GM15510 (cell line): ENCODE measurements at regions not wholly inside any gene's neighbourhood (a gene's known extent, or its start where the extent isn't known, plus 50 kb on each side); places are given as distances from the start of the nearest gene placed in this dataset.

Experiments used
- POLR2A ChIP-seq: IDR thresholded peaks from 3 replicates; pipeline ENCODE4 v1.6.1; 2011; ENCODE audit warnings: borderline replicate concordance; ENCODE audit not compliant: insufficient read length; ENCODE audit errors: extremely low read depth

DNA sequence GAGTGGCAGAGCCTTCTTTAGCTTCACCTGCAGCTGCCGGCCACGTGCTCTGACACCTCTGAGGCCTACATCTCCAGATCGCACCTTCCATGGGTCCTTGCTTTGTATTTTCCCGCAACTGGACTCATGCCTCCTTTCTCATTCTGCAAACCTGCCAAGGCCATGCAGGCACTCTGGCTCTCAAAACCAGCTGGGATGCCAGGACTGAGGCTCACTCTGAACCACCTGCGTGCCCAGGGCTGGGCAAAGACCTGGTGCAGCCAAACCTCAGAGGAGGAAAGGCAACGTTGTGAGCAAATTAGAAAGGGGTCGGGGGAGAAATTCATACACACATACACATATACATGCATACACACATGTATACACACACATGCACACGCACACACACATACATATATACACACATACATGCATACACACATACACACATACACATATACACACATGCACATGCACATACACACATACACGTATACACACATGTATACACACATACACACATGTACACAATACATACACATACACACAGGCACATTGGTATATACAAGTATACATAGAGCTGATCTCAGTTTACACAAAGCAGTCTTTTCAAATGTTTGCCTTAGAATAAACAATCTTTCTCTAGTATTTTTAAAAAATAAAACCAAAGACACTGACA is 125.2 kb downstream of the RTP5 start:
- TF ChIP-seq POLR2A = no peak

DNA sequence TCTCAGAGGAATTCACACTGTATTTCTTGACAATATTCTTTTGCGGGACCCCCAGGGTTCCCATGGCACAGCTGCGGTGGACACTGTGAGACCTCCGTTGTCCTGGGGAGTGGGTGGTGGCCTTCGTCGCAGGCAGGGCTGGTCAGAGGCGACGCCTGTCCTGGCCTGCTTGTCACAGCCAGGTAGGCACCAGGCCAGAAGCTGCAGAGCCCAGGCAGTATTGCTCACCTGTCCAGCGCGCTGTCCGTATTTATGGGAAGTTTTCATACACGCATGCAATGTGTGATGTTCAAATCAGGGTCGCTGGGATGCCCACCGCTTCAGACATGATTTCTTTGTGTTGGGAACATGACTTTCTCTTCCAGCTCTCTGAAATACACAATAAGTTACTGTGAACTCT is 126.6 kb downstream of the RTP5 start:
- no peak for TF ChIP-seq POLR2A

DNA sequence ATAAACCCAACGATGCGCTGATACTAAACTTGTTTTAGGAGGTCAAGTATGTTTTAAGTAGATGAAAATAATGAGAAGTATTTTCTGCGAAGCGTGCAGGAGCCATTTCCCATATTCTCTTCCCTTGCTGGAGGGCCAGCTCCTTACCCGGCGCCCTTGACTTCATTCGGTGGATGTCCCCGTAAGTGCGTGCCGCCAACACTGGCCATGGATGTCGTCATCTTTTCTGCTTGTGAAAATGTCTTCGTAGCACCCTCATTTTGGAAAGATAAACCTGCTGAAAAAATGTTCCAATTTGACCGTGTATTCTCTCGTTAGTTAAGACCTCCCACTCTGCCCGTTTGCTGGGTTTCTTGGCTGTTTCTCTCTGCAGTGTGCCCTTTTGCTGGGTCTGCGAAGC is 127.5 kb downstream of the RTP5 start:
- TF ChIP-seq POLR2A = no peak

DNA sequence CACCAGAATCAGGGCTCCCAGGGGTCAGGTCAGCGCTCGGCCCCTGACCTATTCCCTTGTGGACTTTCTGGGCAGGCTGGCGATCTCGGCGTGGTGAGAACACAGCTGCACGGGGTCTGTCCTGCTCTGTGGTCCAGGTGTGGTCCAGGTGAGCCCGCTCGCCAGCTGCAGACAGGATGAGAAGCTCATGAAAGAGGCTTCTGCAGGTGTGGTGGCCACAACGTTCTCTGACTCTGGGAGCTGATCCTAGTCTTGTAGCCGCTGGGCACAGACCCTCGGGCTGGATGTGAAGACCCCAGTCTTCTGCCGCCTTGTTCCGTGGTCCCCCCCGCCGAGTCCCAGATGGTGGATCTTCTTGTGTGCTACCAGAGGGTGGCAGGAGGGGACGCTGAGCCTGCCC is 129.7 kb downstream of the RTP5 start:
- TF ChIP-seq POLR2A = no peak

DNA sequence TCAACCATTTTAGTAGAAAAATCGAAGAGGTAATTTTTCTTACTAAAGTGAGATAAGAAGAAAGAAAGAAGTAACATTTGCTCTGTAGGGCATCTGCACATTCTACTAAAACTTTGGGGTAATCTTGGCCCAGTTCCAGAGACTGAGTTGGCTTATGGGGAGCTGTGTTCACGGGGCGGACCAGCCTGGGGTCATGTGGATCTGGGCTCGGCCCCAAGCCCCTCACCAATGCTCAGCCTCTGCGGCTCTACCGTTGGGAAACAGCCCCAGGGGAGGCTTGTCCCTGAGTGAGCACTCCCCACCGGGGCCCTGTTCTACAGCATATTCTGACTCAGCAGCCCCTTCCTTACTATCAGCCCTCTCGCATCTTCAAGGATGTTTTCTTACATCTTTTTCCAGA is 132.3 kb downstream of the RTP5 start:
- no peak for TF ChIP-seq POLR2A

DNA sequence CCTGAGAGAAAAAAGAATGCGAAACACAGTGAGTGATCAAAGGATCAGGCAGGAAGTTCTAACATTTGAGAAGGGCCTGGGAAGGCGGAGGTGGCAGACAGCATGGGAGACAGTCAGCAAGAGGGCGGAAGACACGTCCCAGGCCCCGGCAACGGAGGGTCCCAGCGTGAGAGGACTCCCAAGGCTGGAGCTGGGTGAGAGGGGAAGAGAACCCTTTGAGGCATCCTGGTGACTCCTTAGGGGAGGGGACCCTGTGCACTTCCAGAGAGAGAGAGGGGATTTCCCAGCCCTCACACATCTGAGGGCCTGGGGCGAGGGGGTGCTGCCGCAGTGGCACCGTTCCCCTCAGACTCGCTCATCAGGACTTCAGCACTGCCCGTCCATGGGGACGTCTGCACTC is 133.4 kb downstream of the RTP5 start:
- no peak for TF ChIP-seq POLR2A

DNA sequence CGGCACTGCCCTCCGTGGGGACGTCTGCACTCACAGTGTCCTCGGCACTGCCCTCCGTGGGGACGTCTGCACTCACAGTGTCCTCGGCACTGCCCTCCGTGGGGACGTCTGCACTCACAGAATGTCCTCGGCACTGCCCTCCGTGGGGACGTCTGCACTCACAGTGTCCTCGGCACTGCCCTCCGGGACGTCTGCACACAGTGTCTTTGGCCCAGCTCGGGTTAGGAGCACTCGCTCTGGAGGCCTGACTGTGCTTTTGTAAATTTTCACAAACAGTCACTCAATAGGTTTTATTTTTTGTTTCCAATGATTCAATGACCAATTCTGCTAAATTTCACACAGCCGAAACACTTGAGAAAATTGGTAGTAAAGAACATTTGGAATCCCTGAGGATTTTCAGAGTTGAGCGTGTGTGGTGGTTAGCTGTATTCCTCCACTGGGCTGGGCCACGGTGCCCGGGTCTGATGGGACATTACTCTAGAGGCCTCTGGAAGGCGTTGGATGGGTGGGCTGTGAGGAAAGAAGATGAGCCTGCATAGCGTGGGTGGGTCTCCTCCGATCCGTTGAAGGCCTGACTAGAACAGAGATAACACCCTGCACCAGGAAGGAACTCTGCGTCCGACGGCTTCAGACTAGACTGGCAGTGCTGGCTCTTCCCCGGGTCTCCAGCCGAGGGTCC is 134.8 kb downstream of the RTP5 start:
- TF ChIP-seq POLR2A = no peak

DNA sequence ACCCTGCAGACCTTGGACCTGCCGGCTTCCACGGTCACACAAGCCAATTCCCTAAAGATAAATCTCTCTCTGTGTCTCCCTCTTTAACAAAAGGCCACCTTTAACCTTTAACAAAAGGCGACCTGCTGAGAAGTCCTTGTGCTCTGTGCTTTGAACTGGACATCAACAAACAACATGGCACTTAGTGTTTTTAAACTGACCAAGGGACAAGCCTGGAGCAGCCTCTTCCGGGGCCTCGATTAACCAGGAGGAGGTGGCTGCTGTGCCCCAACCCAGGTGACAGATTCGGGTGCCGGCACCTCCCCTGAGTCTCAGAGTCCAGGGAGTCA is 135.3 kb downstream of the RTP5 start:
- no peak for TF ChIP-seq POLR2A

DNA sequence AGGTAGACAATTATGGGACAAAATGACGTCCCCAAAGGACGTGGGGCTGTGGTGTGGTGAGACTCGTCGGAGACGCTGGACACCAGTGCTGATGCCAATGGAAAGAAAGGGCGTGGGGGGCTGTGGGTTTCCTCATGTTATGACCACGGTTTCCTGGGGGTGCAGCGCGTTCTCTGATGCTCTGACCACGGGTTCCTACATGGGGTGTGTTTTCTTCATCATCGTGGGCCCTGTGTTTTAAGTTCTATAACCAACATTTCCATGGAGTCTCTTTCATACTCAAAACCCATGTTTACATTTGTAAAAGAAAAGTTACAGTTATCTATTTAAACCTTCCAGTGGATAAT is 141.6 kb downstream of the RTP5 start:
- no peak for TF ChIP-seq POLR2A

DNA sequence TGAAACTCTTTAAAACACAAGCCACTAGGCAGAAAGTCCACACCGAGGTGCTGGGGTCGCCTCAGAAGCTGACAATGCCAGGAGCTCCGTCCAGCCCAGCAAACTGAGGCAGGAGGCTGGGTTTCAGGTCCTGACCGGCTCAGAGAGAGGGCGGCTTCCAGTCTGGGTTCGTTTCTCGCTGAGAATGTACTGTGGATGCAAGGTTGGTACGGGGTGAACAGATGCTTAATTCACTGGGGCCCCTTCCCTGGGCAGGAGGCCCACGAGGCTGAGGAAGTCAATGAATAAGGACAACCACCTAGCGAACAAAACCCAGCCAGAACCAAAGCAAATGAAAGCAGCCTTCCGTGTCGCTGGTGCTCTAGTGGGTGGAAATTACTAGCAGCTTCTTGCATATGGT is 142.0 kb downstream of the RTP5 start:
- TF ChIP-seq POLR2A = no peak

DNA sequence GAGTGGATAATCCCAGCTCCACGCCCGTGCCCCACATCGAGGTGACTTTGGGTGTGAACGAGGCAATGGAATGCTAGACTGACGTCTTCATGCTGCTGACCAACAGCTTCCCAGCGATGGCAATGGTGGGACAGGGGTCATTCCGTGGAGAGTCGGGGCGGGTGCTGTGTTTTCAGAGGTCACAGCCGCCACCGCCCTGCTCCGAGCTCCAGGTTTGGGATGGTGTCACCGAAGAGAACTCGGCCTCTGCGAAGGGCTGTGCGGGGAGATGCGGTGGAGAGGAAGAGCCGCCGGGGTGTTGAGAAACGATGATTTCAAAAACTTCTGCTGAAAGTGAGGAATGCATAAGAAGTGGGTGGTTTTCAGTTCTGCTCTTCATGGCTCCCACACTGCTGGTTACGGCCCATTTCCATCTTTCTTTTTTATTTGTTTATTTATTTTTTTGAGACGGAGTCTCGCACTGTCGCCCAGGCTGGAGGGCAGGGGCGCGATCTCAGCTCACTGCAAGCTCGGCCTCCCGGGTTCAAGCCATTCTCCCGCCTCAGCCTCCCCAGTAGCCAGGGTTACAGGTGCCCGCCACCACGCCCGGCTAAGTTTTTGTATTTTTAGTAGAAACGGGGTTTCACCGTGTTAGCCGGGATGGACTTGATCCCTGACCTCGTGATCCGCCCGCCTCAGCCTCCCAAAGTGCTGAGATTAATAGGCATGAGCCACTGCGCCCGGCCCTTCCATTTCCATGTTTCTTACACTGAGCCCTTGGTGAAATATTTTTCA is 142.6 kb downstream of the RTP5 start:
- no peak for TF ChIP-seq POLR2A

DNA sequence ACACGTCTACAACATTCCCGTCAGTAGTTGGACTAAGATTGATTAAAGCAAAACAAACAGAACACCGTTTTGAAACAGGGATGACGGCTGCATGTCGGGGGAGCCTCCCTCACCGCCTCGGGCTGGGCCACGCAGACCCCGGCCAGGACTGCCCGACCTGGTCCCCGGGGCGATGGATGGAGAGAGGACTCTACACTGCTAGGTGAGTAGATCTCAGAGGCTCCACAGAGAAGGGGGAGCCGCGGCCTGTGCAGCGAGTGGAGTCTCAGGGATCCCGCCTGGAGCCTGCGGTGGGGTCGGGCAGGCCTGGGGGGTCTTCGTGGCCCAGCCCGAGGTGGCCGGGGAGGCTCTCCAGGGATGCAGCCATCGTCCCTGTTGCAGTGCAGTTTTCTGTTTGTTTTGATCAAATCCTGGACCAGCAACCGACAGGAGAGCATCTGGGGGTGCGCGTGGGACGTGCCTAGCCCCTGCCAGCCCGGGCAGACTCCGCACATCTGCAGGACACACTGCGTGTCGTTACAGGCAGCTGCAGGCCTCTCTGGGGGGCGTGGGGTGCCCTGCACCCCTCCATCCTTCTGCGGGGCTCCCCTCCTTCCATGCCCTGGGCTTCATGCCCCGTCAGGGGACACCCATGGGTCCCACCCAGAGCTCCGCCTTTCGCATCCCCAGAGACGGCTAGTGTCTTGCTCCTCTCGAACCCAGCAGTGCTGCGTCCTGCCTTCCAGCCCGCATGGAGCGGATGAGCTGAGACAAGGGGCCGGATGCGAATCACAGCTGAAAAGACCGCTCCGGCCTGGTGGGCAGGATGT is 143.6 kb downstream of the RTP5 start:
- TF ChIP-seq POLR2A = no peak

DNA sequence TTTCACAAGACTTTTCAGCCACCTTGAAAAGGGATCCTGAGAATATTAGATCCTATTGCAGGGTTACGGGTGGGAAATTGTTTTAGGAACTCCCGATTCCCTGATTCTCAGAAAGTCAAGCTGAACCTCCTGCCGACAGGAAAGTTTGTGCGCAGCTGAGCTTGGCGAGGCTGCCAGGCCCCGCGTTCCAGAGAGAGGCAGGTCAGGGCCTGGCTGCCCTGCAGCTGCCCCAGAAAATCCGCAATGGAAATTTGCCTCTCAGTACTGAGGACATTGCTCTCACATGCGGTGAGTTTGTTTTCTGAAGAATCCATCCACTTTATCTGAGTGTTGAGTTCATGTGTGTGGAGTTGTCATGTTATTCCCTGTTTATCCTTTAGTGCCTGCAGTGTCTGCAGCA is 144.2 kb downstream of the RTP5 start:
- TF ChIP-seq POLR2A = no peak

DNA sequence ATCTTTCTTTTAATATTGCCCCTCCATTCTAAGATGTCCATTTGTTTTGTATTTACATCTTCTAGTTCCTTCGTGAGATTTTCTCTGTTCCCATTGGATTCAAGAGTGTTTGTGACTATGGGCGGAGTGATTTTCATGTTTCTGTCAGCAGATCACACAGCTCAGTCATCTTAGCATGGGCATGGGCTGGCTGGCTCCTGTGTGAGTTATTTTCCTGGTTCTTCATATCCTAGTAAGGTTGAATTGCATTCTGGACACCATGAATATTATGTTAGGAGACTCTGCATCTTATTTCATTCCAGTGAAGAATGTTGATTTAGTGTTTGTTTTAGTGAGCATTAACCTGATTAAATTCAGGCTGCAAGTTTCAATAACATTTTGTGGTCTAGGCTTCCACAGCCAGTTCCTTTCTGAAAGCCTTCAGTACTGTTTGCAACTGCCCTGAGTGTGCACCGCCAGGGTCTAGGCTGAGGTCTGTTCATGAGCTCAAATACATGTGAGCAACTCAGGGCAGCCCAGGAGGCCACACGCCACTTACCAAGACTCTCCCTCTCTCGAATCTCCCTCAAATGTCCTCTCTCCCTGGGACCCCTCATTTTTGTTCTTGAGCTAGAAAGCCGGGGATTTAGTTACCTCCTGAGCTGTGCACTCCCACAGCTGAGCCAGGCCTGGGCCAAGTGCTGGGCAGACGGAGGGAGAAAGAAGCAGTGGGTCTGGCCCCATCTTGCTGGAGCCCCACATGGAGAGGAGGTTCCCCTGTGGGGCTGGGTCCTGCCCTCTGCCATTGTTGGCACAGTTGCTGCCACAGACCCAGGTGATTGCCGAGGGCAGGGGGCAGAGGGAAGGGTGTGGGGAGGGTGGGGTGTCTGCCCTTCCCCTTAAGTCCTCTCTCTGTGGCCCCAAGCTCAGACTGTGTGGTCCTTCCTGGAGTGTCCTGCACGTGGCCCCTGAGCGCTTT is 145.9 kb downstream of the RTP5 start:
- no peak for TF ChIP-seq POLR2A
